Spleen (tissue), 11 donors: ENCODE measurements at regions not wholly inside any gene's neighbourhood (a gene's known extent, or its start where the extent isn't known, plus 50 kb on each side); places are given as distances from the start of the nearest gene placed in this dataset.
A peak's percentile ranks its signal among the peaks of the same experiment; 100 is the strongest.

ENCODE experiments used
- DNase-seq: peaks from one replicate; pipeline ENCODE4 v3.0.0-alpha.2; 2020
- H3K27ac ChIP-seq, 8 donors: fragments of 200-600 bp; sonication (generic) in 7 of 8; 1 replicate in 4 of 8; 2 replicates in 4 of 8; pipeline versions ENCODE4 v1.5.0 to v1.8.0; 2016 to 2021; ENCODE audit warnings: inconsistent platforms in 4 of 8, mild to moderate bottlenecking in 4 of 8, moderate library complexity in 1 of 8
- H3K27me3 ChIP-seq, 7 donors: fragments of 200-600 bp; sonication (generic) in 6 of 7; replicated peaks in 1 of 7; 1 replicate in 4 of 7; 2 replicates in 3 of 7; pipeline versions ENCODE4 v1.5.0 to v1.8.0; 2016 to 2021; ENCODE audit warnings: inconsistent platforms in 3 of 7, mild to moderate bottlenecking in 1 of 7
- H3K36me3 ChIP-seq, 6 donors: fragments of 200-600 bp; sonication (generic) in 5 of 6; 1 replicate in 4 of 6; 2 replicates in 2 of 6; pipeline versions ENCODE4 v1.5.0 to v1.8.0; 2016 to 2021; ENCODE audit warnings: inconsistent platforms in 2 of 6
- H3K4me1 ChIP-seq, 6 donors: fragments of 200-600 bp; sonication (generic) in 5 of 6; 1 replicate in 3 of 6; 2 replicates in 3 of 6; pipeline versions ENCODE4 v1.5.0 to v1.8.0; 2016 to 2021; ENCODE audit warnings: inconsistent platforms in 3 of 6
- H3K4me3 ChIP-seq, 8 donors: fragments of 200-600 bp; sonication (generic) in 7 of 8; 1 replicate in 4 of 8; 2 replicates in 4 of 8; pipeline versions ENCODE4 v1.5.0 to v1.8.0; 2016 to 2021; ENCODE audit warnings: inconsistent platforms in 4 of 8, mild to moderate bottlenecking in 4 of 8, moderate library complexity in 2 of 8
- H3K9me3 ChIP-seq, 8 donors: fragments of 200-600 bp; sonication (generic) in 7 of 8; 1 replicate in 4 of 8; 2 replicates in 4 of 8; pipeline versions ENCODE4 v1.5.0 to v1.8.0; 2016 to 2021; ENCODE audit warnings: inconsistent platforms in 4 of 8
- CTCF ChIP-seq, 11 experiments: fragments of 200-600 bp in 7 of 11; fragments of 450-650 bp in 4 of 11; sonication (generic) in 4 of 11; IDR thresholded peaks in 8 of 11; conservative IDR thresholded peaks in 3 of 11; 1 replicate in 7 of 11; 2 replicates in 4 of 11; pipeline versions ENCODE4 v1.4.0 to v1.8.0; 2016 to 2021; ENCODE audit warnings: antibody characterized with exemption in 11 of 11, inconsistent platforms in 4 of 11, mild to moderate bottlenecking in 1 of 11
- POLR2A ChIP-seq, 3 donors: fragments of 450-650 bp; IDR thresholded peaks; one replicate each; pipeline ENCODE4 v1.5.1; 2017; ENCODE audit warnings: antibody characterized with exemption in 3 of 3, mild to moderate bottlenecking in 1 of 3
- POLR2AphosphoS5 ChIP-seq, 3 donors: sonication (generic); formaldehyde crosslinking; IDR thresholded peaks; one replicate each; pipeline ENCODE4 v1.5.1; 2017; ENCODE audit warnings: antibody characterized with exemption in 3 of 3
- WGBS, 5 donors: extraction: QIAGEN DNeasy Blood & Tissue Kit in 3 of 5; methylation state at CpG; one replicate each; pipeline versions ENCODE4 v1.1.5 to v1.1.7; 2013 to 2018; 5-methylcytosine and 5-hydroxymethylcytosine counted together
- intact Hi-C: fragments of 100-400 bp; cut with DNase I; formaldehyde crosslinking; loops from one replicate; pipeline ENCODE4 v1.15.0; 2023; ENCODE audit warnings: low total_unique reads
- donor health status: healthy with polysubstance abuse.
- donor health status: DM: no; HTN: no; CAD: no; lungs with moderate emphysema.
- donor health status: DM: no; HTN: no; CAD: no.
- donor health status: Bipolar disorder and iron deficiency.
- donor health status: healthy.
- donor health status: DM: no; HTN: no; CAD: no.
- donor health status: DM: yes; HTN: yes; CAD: no.

- no peaks in the 10 kb centered on the region for H3K36me3 ChIP-seq
- DNase-seq: no peak
- H3K27ac ChIP-seq: no peak overlapping the region
- H3K27me3 ChIP-seq: no peaks in the 10 kb centered on the region
- H3K4me3 ChIP-seq: no peak overlapping the region
- intact Hi-C loops: no loop called here
- no peaks in the 10 kb centered on the region for H3K9me3 ChIP-seq
- no peak for TF ChIP-seq POLR2AphosphoS5 (IDR thresholded peaks at IDR 0.05)
- no peak for TF ChIP-seq POLR2A (IDR thresholded peaks at IDR 0.05)
- TF ChIP-seq CTCF (IDR thresholded peaks at IDR 0.05 in 8 of 11, conservative IDR thresholded peaks at IDR 0.05 in 3 of 11): no peak
- peaks cover 0 to 4% (median 0%) of the 10 kb centered on the region in 6 donors for H3K4me1 ChIP-seq
- 92 to 99% (median 94%) methylated on average over 4 of the region's 4 CpGs for WGBS, 5 donors
These were observed 93.4 kb upstream of the EGLN3 start for GRCh38 chr14:34044373-34044637.

- no peaks in the 10 kb centered on the region for H3K9me3 ChIP-seq
- 41 to 61% (median 42%) methylated on average over 4 of the region's 4 CpGs for WGBS, 5 donors
- peak overlapping the region in 1 of 8 donors; percentile 18 for H3K27ac ChIP-seq
- no peaks in the 10 kb centered on the region for H3K36me3 ChIP-seq
- DNase-seq: no peak
- H3K4me3 ChIP-seq: no peak overlapping the region
- H3K4me1 ChIP-seq: peaks cover 0 to 4% (median 0%) of the 10 kb centered on the region in 6 donors
- no peaks in the 10 kb centered on the region for H3K27me3 ChIP-seq
- TF ChIP-seq CTCF (IDR thresholded peaks at IDR 0.05 in 8 of 11, conservative IDR thresholded peaks at IDR 0.05 in 3 of 11): no peak
- no peak for TF ChIP-seq POLR2AphosphoS5 (IDR thresholded peaks at IDR 0.05)
- TF ChIP-seq POLR2A (IDR thresholded peaks at IDR 0.05): no peak
- intact Hi-C loops: no loop called here
These were observed 92.9 kb upstream of the EGLN3 start for GRCh38 chr14:34043627-34044372.

- no peak for DNase-seq
- no peaks in the 10 kb centered on the region for H3K36me3 ChIP-seq
- no peak overlapping the region for H3K27ac ChIP-seq
- H3K27me3 ChIP-seq: no peaks in the 10 kb centered on the region
- no peaks in the 10 kb centered on the region for H3K9me3 ChIP-seq
- 86 to 96% (median 90%) methylated on average over 2 of the region's 2 CpGs for WGBS, 5 donors
- TF ChIP-seq POLR2A (IDR thresholded peaks at IDR 0.05) (no peak), POLR2AphosphoS5 (IDR thresholded peaks at IDR 0.05) (no peak), CTCF (IDR thresholded peaks at IDR 0.05 in 8 of 11, conservative IDR thresholded peaks at IDR 0.05 in 3 of 11) (no peak)
- H3K4me3 ChIP-seq: no peak overlapping the region
- intact Hi-C loops: no loop called here
- peaks cover 0 to 4% (median 0%) of the 10 kb centered on the region in 6 donors for H3K4me1 ChIP-seq
These were observed 90.3 kb upstream of the EGLN3 start for GRCh38 chr14:34041220-34041619.

GRCh38 chr14:34040766-34041165 is 89.9 kb upstream of the EGLN3 start:
- DNase-seq: no peak
- Histone ChIP-seq H3K27me3 (no peaks in the 10 kb centered on the region), H3K36me3 (no peaks in the 10 kb centered on the region), H3K9me3 (no peaks in the 10 kb centered on the region), H3K4me1 (peaks cover 0 to 4% (median 0%) of the 10 kb centered on the region in 6 donors), H3K4me3 (no peak overlapping the region), H3K27ac (no peak overlapping the region)
- intact Hi-C loops: no loop called here
- TF ChIP-seq CTCF (IDR thresholded peaks at IDR 0.05 in 8 of 11, conservative IDR thresholded peaks at IDR 0.05 in 3 of 11): no peak
- TF ChIP-seq POLR2AphosphoS5 (IDR thresholded peaks at IDR 0.05): no peak
- TF ChIP-seq POLR2A (IDR thresholded peaks at IDR 0.05): no peak
